NCI-H1105 treated with DMSO at 0.1 percent for 48 hours (cell line): ENCODE measurements at regions not wholly inside any gene's neighbourhood (a gene's known extent, or its start where the extent isn't known, plus 50 kb on each side); places are given as distances from the start of the nearest gene placed in this dataset.

ENCODE experiments used
- DNase-seq: peaks from one replicate; lab custom pipeline; 2025; lab: John Stamatoyannopoulos, UW

GRCh38 chr6:167643223-167643622, 183.5 kb upstream of the AFDN start:
- no peak for DNase-seq

- DNase-seq, result no peak
Measured at GRCh38 chr6:167643716-167644115, 183.0 kb upstream of the AFDN start.

GRCh38 chr6:167644412-167645132, 182.1 kb upstream of the AFDN start:
- no peak for DNase-seq

GRCh38 chr6:167645368-167645767, 181.3 kb upstream of the AFDN start:
- no peak for DNase-seq

- no peak for DNase-seq
Measured at GRCh38 chr6:167647306-167647705, 179.4 kb upstream of the AFDN start.

- no peak for DNase-seq
Measured at GRCh38 chr6:167647737-167648470, 178.8 kb upstream of the AFDN start.

- DNase-seq, result no peak
Measured at GRCh38 chr6:167648501-167649278, 178.0 kb upstream of the AFDN start.

GRCh38 chr6:167649476-167649875, 177.2 kb upstream of the AFDN start:
- DNase-seq, result no peak

GRCh38 chr6:167650730-167651317, 175.9 kb upstream of the AFDN start:
- DNase-seq, result no peak

GRCh38 chr6:167651318-167652041, 175.2 kb upstream of the AFDN start:
- no peak for DNase-seq

- no peak for DNase-seq
Measured at GRCh38 chr6:167652042-167652700, 174.5 kb upstream of the AFDN start.

GRCh38 chr6:167652701-167653095, 174.0 kb upstream of the AFDN start:
- no peak for DNase-seq

- no peak for DNase-seq
Measured at GRCh38 chr6:167653561-167653960, 173.2 kb upstream of the AFDN start.

- no peak for DNase-seq
Measured at GRCh38 chr6:167654389-167654788, 172.3 kb upstream of the AFDN start.

GRCh38 chr6:167655174-167655821, 171.4 kb upstream of the AFDN start:
- no peak for DNase-seq

- DNase-seq, result no peak
Measured at GRCh38 chr6:167658106-167658505, 168.6 kb upstream of the AFDN start.

GRCh38 chr6:167659046-167659445, 167.7 kb upstream of the AFDN start:
- DNase-seq, result no peak

GRCh38 chr6:167660424-167660823, 166.3 kb upstream of the AFDN start:
- no peak for DNase-seq

GRCh38 chr6:167660944-167661551, 165.7 kb upstream of the AFDN start:
- DNase-seq, result no peak

GRCh38 chr6:167661552-167662044, 165.1 kb upstream of the AFDN start:
- DNase-seq, result no peak
